BE2C (cell line): ENCODE measurements at regions not wholly inside any gene's neighbourhood (a gene's known extent, or its start where the extent isn't known, plus 50 kb on each side); places are given as distances from the start of the nearest gene placed in this dataset.

Experiments used
- DNase-seq: peaks from one replicate; pipeline ENCODE4 v3.0.0-alpha.2; 2020
- H3K27me3 ChIP-seq: fragments of 250-450 bp; sonication (Bioruptor Pico); 2 replicates; pipeline ENCODE4 v1.5.1; 2020; ENCODE audit warnings: mild to moderate bottlenecking
- H3K36me3 ChIP-seq: fragments of 250-450 bp; sonication (Bioruptor Pico); 2 replicates; pipeline ENCODE4 v1.5.1; 2020; ENCODE audit warnings: mild to moderate bottlenecking
- H3K4me1 ChIP-seq: fragments of 250-450 bp; sonication (Bioruptor Pico); 2 replicates; pipeline ENCODE4 v1.5.1; 2020
- H3K4me3 ChIP-seq: 2 replicates; pipeline ENCODE4 v1.5.1; 2011; ENCODE audit warnings: low read depth, low read length
- H3K9me3 ChIP-seq: fragments of 250-450 bp; sonication (Bioruptor Pico); 2 replicates; pipeline ENCODE4 v1.5.1; 2020
- TF ChIP-seq, protein P1 (sequence below): IDR thresholded peaks from 2 replicates; pipeline ENCODE4 v1.5.1; 2012; ENCODE audit warnings: mild to moderate bottlenecking, low read depth, low read length

DNA sequence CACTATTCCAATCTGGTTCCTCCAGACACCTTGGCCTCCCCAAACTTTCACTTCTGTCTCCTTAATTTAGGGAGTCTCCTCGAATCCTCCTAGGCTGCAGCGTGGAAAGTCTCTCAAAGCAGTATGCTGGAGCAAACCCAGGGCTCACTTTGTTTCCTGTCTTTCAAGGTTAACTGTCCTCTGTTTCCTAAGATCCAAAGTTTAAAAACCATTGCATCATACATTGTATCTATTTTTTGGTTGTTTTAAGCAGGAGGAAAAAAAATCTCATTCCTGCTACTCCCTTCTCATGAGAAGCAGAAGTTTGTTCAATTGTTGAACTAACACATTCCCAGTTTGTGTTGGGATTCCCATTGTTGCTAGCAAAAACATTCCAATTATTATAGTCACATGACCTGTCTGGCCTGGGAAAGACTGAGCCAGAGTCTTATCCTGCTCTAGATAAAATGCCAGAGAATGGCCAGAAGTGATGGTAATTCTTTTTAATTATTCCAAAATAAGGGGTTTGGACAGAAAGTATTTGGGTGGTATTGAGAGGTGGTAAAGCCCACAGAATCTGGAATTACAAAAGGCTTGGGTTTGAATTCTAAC lies 67.3 kb downstream of the HSPB8 start:
- Histone ChIP-seq H3K4me1 (no peaks in the 10 kb centered on the region), H3K9me3 (no peaks in the 10 kb centered on the region), H3K27me3 (no peaks in the 10 kb centered on the region), H3K36me3 (no peaks in the 10 kb centered on the region), H3K4me3 (no peak overlapping the region)
- TF ChIP-seq, protein P1, sequence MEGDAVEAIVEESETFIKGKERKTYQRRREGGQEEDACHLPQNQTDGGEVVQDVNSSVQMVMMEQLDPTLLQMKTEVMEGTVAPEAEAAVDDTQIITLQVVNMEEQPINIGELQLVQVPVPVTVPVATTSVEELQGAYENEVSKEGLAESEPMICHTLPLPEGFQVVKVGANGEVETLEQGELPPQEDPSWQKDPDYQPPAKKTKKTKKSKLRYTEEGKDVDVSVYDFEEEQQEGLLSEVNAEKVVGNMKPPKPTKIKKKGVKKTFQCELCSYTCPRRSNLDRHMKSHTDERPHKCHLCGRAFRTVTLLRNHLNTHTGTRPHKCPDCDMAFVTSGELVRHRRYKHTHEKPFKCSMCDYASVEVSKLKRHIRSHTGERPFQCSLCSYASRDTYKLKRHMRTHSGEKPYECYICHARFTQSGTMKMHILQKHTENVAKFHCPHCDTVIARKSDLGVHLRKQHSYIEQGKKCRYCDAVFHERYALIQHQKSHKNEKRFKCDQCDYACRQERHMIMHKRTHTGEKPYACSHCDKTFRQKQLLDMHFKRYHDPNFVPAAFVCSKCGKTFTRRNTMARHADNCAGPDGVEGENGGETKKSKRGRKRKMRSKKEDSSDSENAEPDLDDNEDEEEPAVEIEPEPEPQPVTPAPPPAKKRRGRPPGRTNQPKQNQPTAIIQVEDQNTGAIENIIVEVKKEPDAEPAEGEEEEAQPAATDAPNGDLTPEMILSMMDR: no peak
- no peak for DNase-seq

- Histone ChIP-seq H3K4me3 (no peak overlapping the region), H3K9me3 (no peaks in the 10 kb centered on the region), H3K27me3 (no peaks in the 10 kb centered on the region), H3K4me1 (no peaks in the 10 kb centered on the region), H3K36me3 (no peaks in the 10 kb centered on the region)
- TF ChIP-seq, protein P1: no peak
- no peak for DNase-seq
Measured at GRCh38 chr12:119247007-119247719, 68.4 kb downstream of the HSPB8 start.

- TF ChIP-seq, protein P1: no peak
- no peak for DNase-seq
- Histone ChIP-seq H3K9me3 (no peaks in the 10 kb centered on the region), H3K4me3 (no peak overlapping the region), H3K36me3 (no peaks in the 10 kb centered on the region), H3K4me1 (no peaks in the 10 kb centered on the region), H3K27me3 (no peaks in the 10 kb centered on the region)
Measured at GRCh38 chr12:119247720-119248043, 69.0 kb downstream of the HSPB8 start.

- no peaks in the 10 kb centered on the region for H3K27me3 ChIP-seq
- no peaks in the 10 kb centered on the region for H3K36me3 ChIP-seq
- H3K4me3 ChIP-seq: no peak overlapping the region
- no peaks in the 10 kb centered on the region for H3K4me1 ChIP-seq
- H3K9me3 ChIP-seq: no peaks in the 10 kb centered on the region
- no peak for DNase-seq
- TF ChIP-seq, protein P1: no peak
Measured at GRCh38 chr12:119249383-119250155, 70.8 kb downstream of the HSPB8 start.

DNA sequence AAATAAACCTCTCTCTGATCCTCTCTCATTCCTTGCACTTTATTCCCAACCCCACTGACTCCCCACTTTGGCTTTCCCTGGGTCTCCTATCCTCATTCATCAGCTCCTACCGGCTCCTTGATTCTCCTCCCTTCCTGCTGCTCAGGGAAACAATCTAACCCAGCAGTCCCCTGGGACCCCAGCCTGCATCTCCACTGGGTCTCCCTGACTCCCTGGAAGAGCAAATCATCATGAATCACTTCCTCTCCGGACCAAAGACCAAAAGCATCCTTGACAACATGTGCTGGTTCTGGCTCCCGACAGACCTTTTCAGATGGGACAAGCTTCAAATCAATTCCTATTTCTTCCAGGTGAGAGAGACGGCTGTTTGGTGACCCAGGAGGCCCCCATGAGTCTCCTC lies 76.6 kb downstream of the HSPB8 start:
- no peak overlapping the region for H3K4me3 ChIP-seq
- no peaks in the 10 kb centered on the region; the same call in none of the 2 replicates for H3K9me3 ChIP-seq
- H3K36me3 ChIP-seq: no peaks in the 10 kb centered on the region
- no peaks in the 10 kb centered on the region for H3K27me3 ChIP-seq
- no peaks in the 10 kb centered on the region for H3K4me1 ChIP-seq
- peak; percentile 22 for DNase-seq
- TF ChIP-seq, protein P1: no peak

GRCh38 chr12:119258149-119258548 lies 76.4 kb upstream of the CCDC60 start:
- no peak overlapping the region for H3K4me3 ChIP-seq
- no peaks in the 10 kb centered on the region; the same call in none of the 2 replicates for H3K9me3 ChIP-seq
- peak; percentile 20 for DNase-seq
- TF ChIP-seq, protein P1: no peak
- no peaks in the 10 kb centered on the region for H3K4me1 ChIP-seq
- no peaks in the 10 kb centered on the region for H3K36me3 ChIP-seq
- H3K27me3 ChIP-seq: no peaks in the 10 kb centered on the region
